B cell (primary cell): ENCODE measurements at regions not wholly inside any gene's neighbourhood (a gene's known extent, or its start where the extent isn't known, plus 50 kb on each side); places are given as distances from the start of the nearest gene placed in this dataset.

Experiments used
- ATAC-seq: fragments of 200-7000 bp; cut with Tn5 transposase; one replicate; pipeline ENCODE4 v1.10.0; 2021; ENCODE audit warnings: low read depth, mild to moderate bottlenecking, moderate number of reproducible peaks, moderate library complexity
- CTCF ChIA-PET: fragments of 350-600 bp; sonication (Branson Sonifier 250); formaldehyde crosslinking; loops from one replicate; lab custom pipeline; 2021; ENCODE audit warnings: antibody characterized with exemption, inconsistent platforms; lab: Charles Lee
- POLR2A ChIA-PET: fragments of 350-600 bp; sonication (Branson Sonifier 250); formaldehyde crosslinking; loops from one replicate; lab custom pipeline; 2021; ENCODE audit warnings: antibody characterized with exemption; lab: Charles Lee
- DNase-seq: peaks from one replicate; pipeline ENCODE4 v3.0.0; 2013
- H2AFZ ChIP-seq: 2 replicates; pipeline ENCODE4 v1.6.1; 2012; ENCODE audit warnings: mild to moderate bottlenecking, low read depth, low read length; ENCODE audit not compliant: insufficient read depth, poor library complexity, severe bottlenecking
- H3K27ac ChIP-seq, 2 donors: 1 replicate in 1 of 2; 2 replicates in 1 of 2; pipeline ENCODE4 v1.5.1; 2012 to 2013; ENCODE audit warnings: low read length in 2 of 2, mild to moderate bottlenecking in 2 of 2, moderate library complexity in 1 of 2
- H3K27me3 ChIP-seq, 4 experiments: fragments of 200-600 bp in 1 of 4; sonication (generic) in 1 of 4; replicated peaks in 1 of 4; 1 replicate in 2 of 4; 2 replicates in 2 of 4; pipeline versions ENCODE4 v1.6.1 to v1.7.0; 2013 to 2016; ENCODE audit warnings: low read length in 3 of 4, mild to moderate bottlenecking in 2 of 4, mixed read lengths in 1 of 4, moderate library complexity in 1 of 4; ENCODE audit not compliant: insufficient read depth in 4 of 4, control insufficient read depth in 3 of 4; ENCODE audit errors: control extremely low read depth in 1 of 4
- H3K36me3 ChIP-seq, 2 experiments: replicated peaks in 1 of 2; 1 replicate in 1 of 2; 2 replicates in 1 of 2; pipeline versions ENCODE4 v1.6.1 to v1.7.1; 2013; ENCODE audit warnings: low read length in 1 of 2; ENCODE audit not compliant: insufficient read depth in 2 of 2, control insufficient read depth in 1 of 2; ENCODE audit errors: control extremely low read depth in 1 of 2, extremely low read depth in 1 of 2
- H3K4me1 ChIP-seq, 2 donors: fragments of 200-600 bp in 1 of 2; sonication (generic) in 1 of 2; 1 replicate in 1 of 2; 2 replicates in 1 of 2; pipeline versions ENCODE4 v1.5.1 to v1.6.1; 2013 to 2017; ENCODE audit warnings: low read length in 2 of 2; ENCODE audit not compliant: control insufficient read depth in 2 of 2, insufficient read depth in 2 of 2
- H3K4me2 ChIP-seq: replicated peaks from 2 replicates; pipeline ENCODE3; 2012; ENCODE audit warnings: mild to moderate bottlenecking, low read depth, low read length; ENCODE audit not compliant: poor library complexity, severe bottlenecking
- H3K4me3 ChIP-seq, 5 experiments: fragments of 200-600 bp in 1 of 5; sonication (generic) in 1 of 5; 1 replicate in 3 of 5; 2 replicates in 2 of 5; pipeline versions ENCODE4 v1.5.1 to v1.7.0; 2011 to 2016; ENCODE audit warnings: low read length in 4 of 5, mild to moderate bottlenecking in 4 of 5, low read depth in 2 of 5, control low read depth in 1 of 5, moderate library complexity in 1 of 5; ENCODE audit not compliant: insufficient read depth in 1 of 5; ENCODE audit errors: control extremely low read depth in 1 of 5, extremely low read depth in 1 of 5
- H3K79me2 ChIP-seq: fragments of 200-600 bp; sonication (generic); one replicate; pipeline ENCODE4 v1.6.0; 2016; ENCODE audit warnings: low read length; ENCODE audit not compliant: control insufficient read depth, insufficient read depth
- H3K9ac ChIP-seq: fragments of 200-600 bp; sonication (generic); 2 replicates; pipeline ENCODE4 v1.6.1; 2017; ENCODE audit warnings: mild to moderate bottlenecking, low read length, moderate library complexity
- H3K9me3 ChIP-seq, 3 donors: one replicate each; pipeline versions ENCODE4 v1.6.1 to v1.7.1; 2013; ENCODE audit warnings: low read length in 2 of 3; ENCODE audit not compliant: control insufficient read depth in 2 of 3, insufficient read depth in 1 of 3; ENCODE audit errors: control extremely low read depth in 1 of 3
- H4K20me1 ChIP-seq: 2 replicates; pipeline ENCODE4 v1.6.0; 2012; ENCODE audit warnings: mild to moderate bottlenecking, low read length; ENCODE audit not compliant: insufficient read depth, control insufficient read depth, poor library complexity, severe bottlenecking
- H3K27ac Mint-ChIP-seq: one replicate; pipeline ENCODE4 v1.8.0; 2021; ENCODE audit warnings: mixed read lengths
- H3K27me3 Mint-ChIP-seq: one replicate; pipeline ENCODE4 v1.8.0; 2021; ENCODE audit warnings: mixed read lengths
- H3K4me1 Mint-ChIP-seq: one replicate; pipeline ENCODE4 v1.8.0; 2021; ENCODE audit warnings: mixed read lengths
- H3K4me3 Mint-ChIP-seq: one replicate; pipeline ENCODE4 v1.8.0; 2021; ENCODE audit warnings: mixed read lengths
- H3K9me3 Mint-ChIP-seq: one replicate; pipeline ENCODE4 v1.8.0; 2022; ENCODE audit warnings: mixed read lengths; ENCODE audit not compliant: insufficient read depth
- EZH2 ChIP-seq: IDR thresholded peaks from 2 replicates; pipeline ENCODE4 v1.6.1; 2012; ENCODE audit warnings: borderline replicate concordance, low read depth, mild to moderate bottlenecking, moderate library complexity, low read length; ENCODE audit not compliant: insufficient read depth, poor library complexity, severe bottlenecking
- WGBS: methylation state at CpG from one replicate; pipeline ENCODE4 v1.1.5; 2013; ENCODE audit warnings: missing lambda C conversion rate; ENCODE audit not compliant: insufficient coverage; 5-methylcytosine and 5-hydroxymethylcytosine counted together
- intact Hi-C: fragments of 100-400 bp; cut with micrococcal nuclease; formaldehyde crosslinking; loops from one replicate; pipeline ENCODE4 v1.10.0; 2022
- TF ChIP-seq, protein P1 (sequence below): fragments of 200-600 bp; IDR thresholded peaks from one replicate; pipeline ENCODE4 v1.8.0; 2022; ENCODE audit warnings: antibody characterized with exemption, mild to moderate bottlenecking

DNA sequence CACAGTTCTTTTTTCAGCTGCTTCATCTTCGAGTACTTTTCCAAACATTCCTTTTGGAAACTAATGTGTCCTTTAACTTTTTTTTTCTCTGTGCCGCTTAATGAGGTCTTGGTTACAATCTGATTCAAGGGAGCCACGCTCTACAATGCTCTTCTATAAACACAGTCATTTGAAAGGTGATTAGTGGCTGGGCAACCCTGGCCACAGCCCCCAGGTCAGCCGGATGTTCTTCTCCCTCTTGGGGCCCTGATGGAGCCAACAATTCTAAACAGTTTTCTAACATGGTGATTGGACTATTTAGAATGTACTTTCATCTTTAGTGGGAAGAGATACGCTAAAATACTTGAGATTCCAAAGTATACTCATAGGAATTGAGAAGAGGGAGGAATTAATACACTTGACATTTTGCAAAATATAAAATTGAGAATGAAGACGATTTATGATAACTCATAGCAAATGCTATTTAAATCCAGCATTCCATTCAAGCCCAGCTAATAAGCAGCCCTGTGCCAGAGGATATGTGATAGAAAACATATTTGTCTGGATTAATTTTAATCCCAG lies 83.7 kb upstream of the MBOAT2 start:
- DNase-seq (no peak), ATAC-seq (no peak)
- Mint-ChIP-seq H3K9me3 (peaks cover 7% of the 10 kb centered on the region), H3K4me3 (no peak overlapping the region), H3K27me3 (no peaks in the 10 kb centered on the region), H3K4me1 (peaks cover under 1% of the 10 kb centered on the region), H3K27ac (no peak overlapping the region)
- no peak overlapping the region for H3K9ac ChIP-seq
- no peaks in the 10 kb centered on the region for H4K20me1 ChIP-seq
- H3K4me1 ChIP-seq, result no peaks in the 10 kb centered on the region
- no peak overlapping the region for H3K4me2 ChIP-seq
- H3K79me2 ChIP-seq, result no peaks in the 10 kb centered on the region
- H3K27me3 ChIP-seq, result no peaks in the 10 kb centered on the region
- H3K27ac ChIP-seq, result no peak overlapping the region
- no peak overlapping the region for H2AFZ ChIP-seq
- H3K4me3 ChIP-seq, result no peak overlapping the region
- WGBS, result no CpG with 5 or more reads among the region's 6 CpGs
- peaks cover 0 to 7% (median under 1%) of the 10 kb centered on the region in 3 donors for H3K9me3 ChIP-seq
- no peak for TF ChIP-seq EZH2
- TF ChIP-seq, protein P1, sequence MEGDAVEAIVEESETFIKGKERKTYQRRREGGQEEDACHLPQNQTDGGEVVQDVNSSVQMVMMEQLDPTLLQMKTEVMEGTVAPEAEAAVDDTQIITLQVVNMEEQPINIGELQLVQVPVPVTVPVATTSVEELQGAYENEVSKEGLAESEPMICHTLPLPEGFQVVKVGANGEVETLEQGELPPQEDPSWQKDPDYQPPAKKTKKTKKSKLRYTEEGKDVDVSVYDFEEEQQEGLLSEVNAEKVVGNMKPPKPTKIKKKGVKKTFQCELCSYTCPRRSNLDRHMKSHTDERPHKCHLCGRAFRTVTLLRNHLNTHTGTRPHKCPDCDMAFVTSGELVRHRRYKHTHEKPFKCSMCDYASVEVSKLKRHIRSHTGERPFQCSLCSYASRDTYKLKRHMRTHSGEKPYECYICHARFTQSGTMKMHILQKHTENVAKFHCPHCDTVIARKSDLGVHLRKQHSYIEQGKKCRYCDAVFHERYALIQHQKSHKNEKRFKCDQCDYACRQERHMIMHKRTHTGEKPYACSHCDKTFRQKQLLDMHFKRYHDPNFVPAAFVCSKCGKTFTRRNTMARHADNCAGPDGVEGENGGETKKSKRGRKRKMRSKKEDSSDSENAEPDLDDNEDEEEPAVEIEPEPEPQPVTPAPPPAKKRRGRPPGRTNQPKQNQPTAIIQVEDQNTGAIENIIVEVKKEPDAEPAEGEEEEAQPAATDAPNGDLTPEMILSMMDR, result no peak
- ChIA-PET CTCF (no interaction called here), POLR2A (no interaction called here)
- intact Hi-C loops, result no loop called here
- H3K36me3 ChIP-seq, result no peaks in the 10 kb centered on the region

DNA sequence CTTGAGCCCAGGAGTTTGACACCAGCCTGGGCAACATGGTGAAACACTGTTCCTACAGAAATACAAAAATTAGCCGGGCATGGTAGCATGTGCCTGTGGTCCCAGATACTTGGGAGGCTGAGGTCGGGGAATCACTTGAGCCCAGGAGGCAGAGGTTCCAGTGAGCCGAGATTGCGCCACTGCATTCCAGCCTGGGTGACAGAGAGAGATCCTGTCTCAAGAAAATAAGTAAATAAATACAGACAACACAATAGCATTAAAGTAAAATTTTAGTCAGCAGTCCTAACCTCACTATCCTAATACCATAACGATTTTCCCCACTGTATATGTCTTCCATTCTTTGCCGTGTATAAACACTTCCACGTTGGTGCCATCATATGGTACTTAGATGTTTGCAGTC lies 83.0 kb upstream of the MBOAT2 start:
- DNase-seq, result no peak
- Histone ChIP-seq H3K4me1 (no peaks in the 10 kb centered on the region), H2AFZ (no peak overlapping the region), H3K9ac (no peak overlapping the region), H3K9me3 (peaks cover 3 to 7% (median 4%) of the 10 kb centered on the region in 3 donors), H3K27me3 (no peaks in the 10 kb centered on the region), H3K4me3 (no peak overlapping the region), H4K20me1 (no peaks in the 10 kb centered on the region), H3K36me3 (no peaks in the 10 kb centered on the region), H3K27ac (no peak overlapping the region), H3K79me2 (no peaks in the 10 kb centered on the region), H3K4me2 (no peak overlapping the region)
- no peak for ATAC-seq
- Mint-ChIP-seq H3K9me3 (peaks cover 8% of the 10 kb centered on the region), H3K27ac (no peak overlapping the region), H3K4me3 (no peak overlapping the region), H3K27me3 (no peaks in the 10 kb centered on the region), H3K4me1 (no peaks in the 10 kb centered on the region)
- ChIA-PET POLR2A (no interaction called here), CTCF (no interaction called here)
- intact Hi-C loops, result no loop called here
- WGBS, result 100% methylated on average over 3 of the region's 7 CpGs
- TF ChIP-seq, protein P1, result no peak
- no peak for TF ChIP-seq EZH2
